Cerebellar cortex (tissue), 1 donor: ENCODE measurements at regions not wholly inside any gene's neighbourhood (a gene's known extent, or its start where the extent isn't known, plus 50 kb on each side); places are given as distances from the start of the nearest gene placed in this dataset.
"Not testable (repeated sequence)": the region's sequence is repeated elsewhere in the genome, so short reads cannot be mapped to it uniquely, and the experiment has no call there.

Experiments used
- DNase-seq: peaks from one replicate; pipeline ENCODE4 v3.0.0-alpha.2; 2015; ENCODE audit warnings: low spot score

- no peak for DNase-seq
Measured at GRCh38 chr5:102617191-102618187, 118.7 kb upstream of the SLCO6A1 start.

GRCh38 chr5:102622262-102622661 is 123.5 kb upstream of the SLCO6A1 start:
- no peak for DNase-seq

- DNase-seq, result peak; percentile 16
Measured at GRCh38 chr5:102623329-102624065, 124.7 kb upstream of the SLCO6A1 start.

GRCh38 chr5:102624405-102624804 is 125.6 kb upstream of the SLCO6A1 start:
- peak; percentile 39 for DNase-seq

GRCh38 chr5:102625468-102625867 is 126.7 kb upstream of the SLCO6A1 start:
- DNase-seq, result peak; percentile 13

GRCh38 chr5:102625928-102626327 is 127.1 kb upstream of the SLCO6A1 start:
- no peak for DNase-seq

- DNase-seq, result no peak
Measured at GRCh38 chr5:102627315-102627714, 127.8 kb upstream of the PAM start.

- no peak for DNase-seq
Measured at GRCh38 chr5:102628441-102629175, 126.5 kb upstream of the PAM start.

GRCh38 chr5:102629827-102630605 is 125.1 kb upstream of the PAM start:
- DNase-seq, result no peak

GRCh38 chr5:102635399-102635798 is 119.7 kb upstream of the PAM start:
- DNase-seq, result not testable (repeated sequence)

GRCh38 chr5:102638316-102638715 is 116.8 kb upstream of the PAM start:
- no peak for DNase-seq

GRCh38 chr5:102638912-102639652 is 116.0 kb upstream of the PAM start:
- DNase-seq, result no peak

- DNase-seq, result no peak
Measured at GRCh38 chr5:102649731-102650130, 105.4 kb upstream of the PAM start.

GRCh38 chr5:102651466-102651865 is 103.6 kb upstream of the PAM start:
- no peak for DNase-seq

- peak; percentile 86 for DNase-seq
Measured at GRCh38 chr5:102654559-102655349, 100.4 kb upstream of the PAM start.

- no peak for DNase-seq
Measured at GRCh38 chr5:102659151-102659550, 96.0 kb upstream of the PAM start.

GRCh38 chr5:102660111-102660510 is 95.0 kb upstream of the PAM start:
- DNase-seq, result no peak

- DNase-seq, result peak; percentile 95
Measured at GRCh38 chr5:102663749-102664530, 91.2 kb upstream of the PAM start.
